Stimulated activated CD8-positive, alpha-beta memory T cell treated with anti-CD3 and anti-CD28 coated beads, Interleukin-7, amount 100 ng/mL, for 48 hours (primary cell): ENCODE measurements at regions not wholly inside any gene's neighbourhood (a gene's known extent, or its start where the extent isn't known, plus 50 kb on each side); places are given as distances from the start of the nearest gene placed in this dataset.
"Not testable (repeated sequence)": the region's sequence is repeated elsewhere in the genome, so short reads cannot be mapped to it uniquely, and the experiment has no call there.

Experiments used
- DNase-seq, 2 donors: peaks; one replicate each; pipeline ENCODE4 v3.0.0-alpha.2; 2020; ENCODE audit warnings: low read depth in 1 of 2; ENCODE audit errors: extremely low read depth in 1 of 2

DNA sequence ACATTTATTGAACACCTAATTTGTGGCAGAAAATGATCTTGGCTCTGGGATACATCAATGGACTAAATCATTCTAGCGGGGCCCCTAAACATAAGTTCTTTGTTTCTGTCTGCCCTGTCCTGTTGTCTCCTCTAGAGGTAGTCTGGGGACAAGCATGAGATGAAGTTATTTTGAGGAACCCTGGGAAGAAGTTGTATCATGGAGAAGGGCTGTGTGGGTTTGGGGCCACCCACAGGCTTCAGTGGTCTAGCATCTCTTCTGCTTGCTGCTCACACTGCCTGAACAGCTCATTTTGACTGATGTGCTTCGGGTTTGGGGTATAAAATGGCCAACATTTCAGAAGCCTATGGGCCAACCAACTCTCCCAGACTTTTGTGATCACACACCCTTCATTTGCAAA is 50.3 kb upstream of the OSBPL11 start:
- DNase-seq: no peak

GRCh38 chr3:125646581-125646980 is 51.3 kb upstream of the OSBPL11 start:
- no peak for DNase-seq

- no peak for DNase-seq
Observed at GRCh38 chr3:125647318-125648014, 52.2 kb upstream of the OSBPL11 start.

GRCh38 chr3:125651244-125651643 is 55.9 kb upstream of the OSBPL11 start:
- DNase-seq: no peak

GRCh38 chr3:125652349-125652748 is 57.1 kb upstream of the OSBPL11 start:
- no peak for DNase-seq

DNA sequence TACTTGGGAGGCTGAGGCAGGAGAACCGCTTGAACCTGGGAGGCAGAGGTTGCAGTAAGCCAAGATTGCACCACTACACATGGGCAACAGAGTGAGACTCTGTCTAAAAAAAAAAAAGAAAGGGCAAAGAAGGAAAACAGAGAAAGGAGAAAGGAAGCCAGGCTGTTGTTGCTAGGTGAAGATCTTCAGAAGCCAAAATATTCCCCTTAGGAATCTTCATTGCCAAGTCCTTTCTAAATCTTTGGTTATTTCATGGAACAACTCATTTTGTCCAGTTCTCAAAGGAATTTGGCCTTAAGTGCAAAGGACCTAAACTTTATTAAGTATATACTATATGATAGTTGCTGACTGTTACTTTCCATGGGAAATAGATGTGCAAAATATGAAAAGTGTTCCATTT is 59.2 kb upstream of the OSBPL11 start:
- DNase-seq: no peak

DNA sequence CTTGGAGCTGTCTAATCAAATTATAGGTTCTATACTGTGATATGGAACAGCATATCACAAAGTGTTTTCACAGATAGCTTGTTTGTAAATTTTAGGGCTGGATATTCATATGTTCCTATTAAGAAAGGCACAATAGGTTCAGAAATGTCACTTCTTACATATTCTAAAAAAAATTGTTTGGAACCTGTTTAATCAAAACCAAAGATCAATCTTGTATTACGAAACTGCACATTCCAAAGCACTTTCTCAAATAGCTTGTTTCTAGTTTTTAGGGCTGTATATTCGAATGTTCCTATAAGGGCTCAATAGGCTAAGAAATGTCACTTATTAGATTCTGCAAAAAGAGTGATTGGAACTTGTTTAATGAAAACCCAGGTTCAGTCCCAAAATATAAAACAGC is 67.4 kb upstream of the OSBPL11 start:
- DNase-seq: no peak

GRCh38 chr3:125670352-125670751 is 75.1 kb upstream of the OSBPL11 start:
- DNase-seq: no peak

- DNase-seq: no peak
Observed at GRCh38 chr3:125670945-125671344, 75.6 kb upstream of the OSBPL11 start.

GRCh38 chr3:125671461-125672243 is 76.4 kb upstream of the OSBPL11 start:
- DNase-seq: no peak

DNA sequence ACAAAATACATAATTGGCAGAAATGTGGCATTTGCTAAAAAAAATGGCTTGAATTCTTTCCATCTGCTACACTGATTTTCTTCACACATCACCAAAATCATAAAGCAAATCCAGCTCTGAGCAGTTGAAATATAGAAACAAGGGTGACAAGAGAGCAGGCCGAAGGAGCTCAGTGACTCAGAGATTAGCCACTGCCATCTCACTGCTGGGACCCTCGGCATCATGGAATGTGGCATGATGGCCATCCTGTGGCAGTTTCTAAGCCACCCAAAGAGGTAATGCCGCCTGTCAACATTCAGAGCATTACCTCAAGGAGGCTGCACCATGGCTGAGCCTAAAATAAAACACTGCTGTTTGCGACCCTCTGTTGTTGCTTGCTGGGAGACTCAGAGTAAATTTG is 80.5 kb upstream of the OSBPL11 start:
- DNase-seq: no peak

GRCh38 chr3:125679258-125679657 is 84.0 kb upstream of the OSBPL11 start:
- no peak for DNase-seq

DNA sequence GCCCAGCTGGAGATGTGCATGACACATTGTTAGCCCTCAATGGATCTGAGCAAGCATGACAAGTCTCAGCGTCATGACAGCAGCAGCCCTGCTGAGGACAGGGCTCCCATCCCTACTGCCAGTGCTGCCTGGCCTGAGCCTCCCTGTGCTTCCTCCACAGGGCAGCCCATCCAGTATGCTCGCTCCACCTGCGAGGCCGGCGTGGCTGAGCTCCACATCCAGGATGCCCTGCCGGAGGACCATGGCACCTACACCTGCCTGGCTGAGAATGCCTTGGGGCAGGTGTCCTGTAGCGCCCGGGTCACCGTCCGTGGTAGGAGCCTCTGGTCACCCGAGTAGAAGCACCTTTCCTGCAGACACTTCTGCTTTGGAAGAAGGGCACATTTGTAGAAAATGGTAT is 85.8 kb upstream of the OSBPL11 start:
- DNase-seq: no peak

DNA sequence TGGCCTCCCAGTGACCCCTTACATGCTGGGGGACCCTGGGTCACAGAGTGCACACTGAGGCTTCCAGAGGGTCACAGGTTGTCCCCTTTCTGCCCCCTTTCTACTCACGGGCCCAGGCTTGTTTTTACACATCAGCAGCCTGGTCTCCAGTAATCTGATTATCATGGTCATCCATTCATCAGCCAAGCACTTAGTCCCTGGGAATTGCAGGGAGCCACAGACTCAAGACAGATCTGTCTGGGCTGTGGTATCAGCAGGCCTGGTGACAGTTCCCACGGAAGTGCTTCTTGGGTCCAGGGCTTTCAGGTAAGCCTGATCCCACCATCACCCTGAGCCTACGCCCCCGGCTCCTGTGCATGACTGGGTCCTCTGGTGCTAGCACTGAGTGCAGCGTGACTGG is 86.6 kb upstream of the OSBPL11 start:
- not testable (repeated sequence) for DNase-seq

- DNase-seq: not testable (repeated sequence)
Observed at GRCh38 chr3:125682610-125683009, 87.3 kb upstream of the OSBPL11 start.

GRCh38 chr3:125683067-125683829 is 88.0 kb upstream of the OSBPL11 start:
- DNase-seq: no peak

- no peak for DNase-seq
Observed at GRCh38 chr3:125684199-125684598, 88.9 kb upstream of the OSBPL11 start.

- not testable (repeated sequence) for DNase-seq
Observed at GRCh38 chr3:125685741-125686140, 90.4 kb upstream of the OSBPL11 start.

GRCh38 chr3:125692361-125692760 is 97.1 kb upstream of the OSBPL11 start:
- no peak for DNase-seq

- no peak for DNase-seq
Observed at GRCh38 chr3:125693887-125694286, 98.6 kb upstream of the OSBPL11 start.

- no peak for DNase-seq
Observed at GRCh38 chr3:125694761-125695294, 99.5 kb upstream of the OSBPL11 start.
